RKO (cell line): ENCODE measurements at regions not wholly inside any gene's neighbourhood (a gene's known extent, or its start where the extent isn't known, plus 50 kb on each side); places are given as distances from the start of the nearest gene placed in this dataset.

Experiments
- DNase-seq: peaks from one replicate; pipeline ENCODE4 v3.0.0-alpha.2; 2016; ENCODE audit warnings: low spot score

DNA sequence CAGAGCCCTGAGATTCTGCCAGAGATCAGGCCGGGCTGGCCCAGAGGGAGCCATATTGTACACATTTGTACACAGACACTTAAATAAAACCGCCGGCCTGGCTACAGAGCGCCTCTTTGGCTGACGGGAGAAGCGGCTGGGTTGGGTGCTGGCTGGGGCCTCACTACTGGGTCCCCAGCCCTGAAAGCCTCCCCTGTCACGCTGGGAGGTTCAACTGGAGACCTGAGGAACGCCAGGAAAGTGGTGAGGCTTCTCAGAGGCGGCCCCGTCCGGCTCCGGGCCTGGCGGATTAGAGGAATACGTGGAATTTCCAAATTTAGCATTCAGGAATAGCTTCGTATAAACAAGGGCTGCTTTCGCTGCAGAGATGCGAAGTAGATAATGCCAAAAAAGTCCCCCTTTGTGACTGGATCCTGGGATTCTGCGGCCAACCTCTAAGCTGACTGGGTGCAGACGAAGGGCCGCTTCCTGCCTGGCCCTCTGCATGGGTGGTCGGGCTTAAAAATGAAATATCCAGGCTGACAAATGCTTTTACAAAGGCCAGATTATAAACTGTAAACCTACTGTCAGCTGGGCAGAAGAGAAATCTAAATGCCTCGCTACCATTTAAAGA, 252.4 kb downstream of the IRF8 start:
- DNase-seq: no peak

- no peak for DNase-seq
These were observed 257.2 kb downstream of the IRF8 start for GRCh38 chr16:86156155-86156554.

- no peak for DNase-seq
These were observed 258.8 kb downstream of the IRF8 start for GRCh38 chr16:86157616-86158247.

DNA sequence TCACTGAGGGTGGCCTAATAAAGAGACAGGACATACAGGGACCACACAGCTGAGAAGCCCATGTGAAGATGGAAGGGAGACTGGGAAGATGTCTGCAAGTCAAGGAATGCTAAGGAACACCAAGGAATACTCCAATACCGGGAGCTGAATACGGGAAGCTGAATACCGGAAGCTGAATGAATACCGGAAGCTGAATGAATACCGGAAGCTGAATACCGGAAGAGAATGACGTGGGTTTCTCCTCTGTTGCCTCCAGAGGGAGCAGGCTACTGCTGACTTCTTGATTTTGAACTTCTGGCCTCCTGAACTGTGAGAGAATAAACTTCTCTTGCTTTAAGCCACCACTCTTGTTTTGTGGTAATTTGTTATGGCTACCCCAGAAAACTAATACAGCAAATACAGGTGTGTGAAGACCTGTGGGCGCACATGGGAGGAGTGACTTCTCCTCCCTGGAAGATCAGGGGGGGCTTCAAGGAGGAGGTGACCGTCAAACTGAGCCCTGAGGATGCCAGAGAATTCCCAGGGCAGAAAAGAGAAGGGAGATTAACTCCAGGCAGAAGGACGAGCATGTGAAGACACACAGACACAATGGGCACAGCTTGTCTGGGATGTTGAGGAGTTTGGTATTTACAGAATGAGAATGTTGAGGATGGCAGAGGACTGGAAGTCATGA, 259.9 kb downstream of the IRF8 start:
- no peak for DNase-seq

DNA sequence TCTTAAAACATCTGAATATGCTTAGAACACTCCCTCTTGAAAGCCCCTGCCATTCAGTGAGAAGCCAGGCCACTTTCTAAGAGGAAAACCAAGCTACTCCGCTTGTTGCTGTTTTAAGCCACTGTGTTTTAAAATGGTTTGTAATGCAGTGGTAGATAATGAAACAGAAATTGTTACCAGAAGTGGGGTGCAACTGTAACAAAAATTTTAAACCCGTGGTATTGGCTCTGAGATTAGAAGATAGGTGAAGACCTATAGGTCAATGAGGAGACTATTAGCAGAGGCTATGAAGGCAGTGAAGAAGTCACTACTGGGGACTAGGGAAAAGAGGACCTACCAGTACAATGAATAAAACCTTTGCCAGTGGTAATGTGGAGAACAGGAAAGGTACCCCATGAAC, 266.5 kb downstream of the IRF8 start:
- no peak for DNase-seq

GRCh38 chr16:86166414-86166813, 267.5 kb downstream of the IRF8 start:
- DNase-seq: no peak

DNA sequence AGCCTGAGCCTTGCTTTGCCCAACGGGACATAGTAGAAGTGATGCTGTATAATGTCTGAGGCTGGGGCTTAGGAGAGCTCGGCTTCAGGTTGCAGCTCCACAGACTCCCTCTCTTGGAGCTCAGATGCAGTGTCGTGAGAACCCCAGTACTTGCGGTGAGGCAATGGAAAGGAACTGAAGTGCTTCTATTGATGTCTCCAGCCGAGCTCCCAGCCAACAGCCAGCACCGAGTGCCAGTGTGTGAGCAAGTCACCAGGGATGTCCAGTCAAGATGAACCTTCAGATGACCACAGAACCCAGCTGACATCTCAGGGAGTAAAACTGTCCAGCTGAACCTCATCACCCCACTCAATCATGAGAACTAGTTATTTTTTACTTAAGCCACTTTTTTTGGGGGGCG, 268.1 kb downstream of the IRF8 start:
- DNase-seq: no peak

DNA sequence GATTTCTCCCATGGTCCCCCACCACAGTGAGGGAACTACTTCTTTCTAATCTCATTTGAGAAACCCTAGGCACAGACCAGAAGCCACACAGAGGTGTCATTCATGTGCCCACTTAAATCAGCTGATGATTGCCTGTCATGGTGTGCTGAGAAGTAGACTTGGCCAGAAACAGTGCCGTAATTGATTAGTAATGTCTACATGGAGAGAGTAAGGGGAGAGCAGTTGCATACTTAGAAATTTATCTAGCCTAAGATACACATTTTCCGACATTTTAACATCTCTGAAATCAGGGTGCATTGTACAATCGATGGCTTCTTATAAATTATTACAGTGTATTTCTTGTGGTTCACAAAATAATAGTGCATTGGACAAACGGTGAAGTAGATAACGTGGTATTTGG, 271.8 kb downstream of the IRF8 start:
- DNase-seq: no peak

DNA sequence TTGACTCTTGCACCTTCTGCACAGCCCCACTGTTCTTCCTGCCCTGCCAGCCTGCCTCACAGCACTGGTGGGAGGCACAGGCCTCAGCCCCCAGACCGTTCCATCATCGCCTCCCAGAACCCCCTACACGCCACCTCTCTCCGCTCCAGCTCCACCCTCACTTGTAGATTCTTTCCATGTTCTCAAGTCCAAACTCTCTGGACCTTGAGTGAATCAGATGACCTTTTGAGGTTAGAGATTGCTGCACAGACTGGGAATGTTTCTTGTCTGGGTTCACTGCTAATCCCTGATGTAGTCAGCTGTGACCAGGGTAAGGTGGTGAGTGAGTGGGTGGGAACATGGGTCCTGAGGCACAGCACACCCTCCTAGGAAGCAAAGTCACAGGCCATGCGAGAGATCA, 272.4 kb downstream of the IRF8 start:
- no peak for DNase-seq

GRCh38 chr16:86175816-86176215, 276.9 kb downstream of the IRF8 start:
- no peak for DNase-seq

DNA sequence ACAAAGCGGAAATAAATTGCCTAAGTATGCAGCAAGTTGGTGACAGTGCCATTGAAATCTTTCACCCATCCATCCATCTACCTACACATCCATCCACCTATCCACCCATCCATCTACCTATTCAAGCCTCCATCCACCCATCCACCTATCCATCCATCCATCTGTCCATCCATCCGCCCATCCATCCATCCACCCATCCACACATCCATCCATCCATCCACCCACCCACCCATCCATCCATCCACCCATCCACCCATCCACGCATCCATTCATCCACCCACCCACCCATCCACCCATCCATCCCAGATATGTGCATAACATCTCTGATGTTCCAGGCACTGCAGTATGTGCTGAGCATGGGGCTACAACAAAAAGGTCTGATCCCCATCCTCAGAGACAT, 277.5 kb downstream of the IRF8 start:
- DNase-seq: no peak

GRCh38 chr16:86180244-86180643, 281.3 kb downstream of the IRF8 start:
- no peak for DNase-seq

GRCh38 chr16:86180780-86181179, 281.8 kb downstream of the IRF8 start:
- no peak for DNase-seq

DNA sequence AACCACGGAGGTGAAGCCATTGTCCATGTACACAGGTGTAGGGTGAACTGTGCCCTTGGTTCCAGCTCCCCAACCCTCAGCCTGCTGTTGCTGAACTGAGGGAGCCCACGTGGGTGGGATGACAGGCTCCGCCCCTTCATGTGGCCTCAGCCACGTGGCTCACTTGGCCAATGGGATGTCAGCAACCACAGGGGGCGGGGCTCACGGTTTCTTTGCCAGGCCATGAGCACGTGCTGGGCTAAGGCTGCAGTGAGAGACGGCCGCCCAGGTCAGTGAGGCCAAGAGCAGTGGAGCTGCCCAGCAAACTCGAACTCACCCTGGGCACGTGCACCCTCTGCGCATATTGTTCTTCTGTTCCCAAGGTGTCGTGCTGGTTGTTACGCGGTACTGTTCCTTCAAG, 282.6 kb downstream of the IRF8 start:
- DNase-seq: no peak

DNA sequence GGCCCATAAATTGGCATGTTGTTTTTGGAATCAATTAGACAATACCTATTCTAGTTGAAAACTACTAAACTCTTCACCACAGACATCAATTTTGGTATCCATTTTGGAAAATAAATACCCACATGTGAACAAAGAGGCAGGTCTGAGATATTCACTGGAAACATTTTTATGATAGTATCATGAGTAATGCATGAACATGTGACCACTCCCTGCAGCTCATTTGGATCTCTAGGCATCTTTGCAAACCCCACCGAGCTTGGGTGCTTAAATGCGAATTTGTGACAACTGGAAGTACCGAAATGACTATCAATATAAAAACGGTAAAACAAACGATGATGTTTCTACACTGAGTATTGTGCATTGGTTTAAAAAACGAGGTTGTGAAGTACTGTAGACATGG, 285.2 kb downstream of the IRF8 start:
- no peak for DNase-seq

- DNase-seq: no peak
These were observed 286.1 kb downstream of the IRF8 start for GRCh38 chr16:86185089-86185488.

- DNase-seq: no peak
These were observed 287.4 kb downstream of the IRF8 start for GRCh38 chr16:86186313-86186712.

DNA sequence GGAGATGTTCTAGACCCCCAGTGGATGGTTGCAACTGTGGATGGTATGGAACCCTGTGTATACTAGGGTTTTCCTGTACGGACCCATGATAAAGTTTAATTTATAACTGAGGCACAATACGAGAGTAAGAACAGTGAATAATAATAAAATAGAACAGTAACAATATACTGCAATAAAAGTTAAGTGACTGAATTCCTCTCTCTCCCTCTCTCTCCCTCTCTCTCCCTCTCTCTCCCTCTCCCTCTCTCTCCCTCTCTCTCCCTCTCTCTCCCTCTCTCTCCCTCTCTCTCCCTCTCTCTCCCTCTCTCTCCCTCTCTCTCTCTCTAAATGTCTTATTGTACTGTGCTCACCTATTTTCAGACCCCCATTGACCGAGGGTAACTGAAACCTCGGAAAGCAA, 291.0 kb downstream of the IRF8 start:
- DNase-seq: no peak

DNA sequence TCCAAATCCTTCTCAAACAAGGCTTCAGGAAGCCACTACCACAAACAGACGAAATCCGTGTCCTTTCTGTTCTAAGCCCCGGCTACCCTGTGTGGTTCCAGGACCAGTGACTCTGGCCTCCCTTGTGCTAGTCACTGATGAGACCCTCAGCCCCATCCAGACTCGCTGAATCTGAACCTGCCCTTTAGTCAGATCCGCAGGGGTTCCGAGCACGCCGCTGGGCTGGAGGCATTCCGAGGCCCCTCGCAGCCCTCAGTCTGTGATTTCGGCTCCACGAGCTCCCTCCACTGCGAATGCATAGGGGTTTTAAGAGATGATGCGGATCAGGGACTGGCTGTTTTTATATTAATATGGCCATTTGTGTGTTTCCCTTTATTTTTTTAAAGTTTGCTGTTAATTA, 292.7 kb downstream of the IRF8 start:
- DNase-seq: no peak

DNA sequence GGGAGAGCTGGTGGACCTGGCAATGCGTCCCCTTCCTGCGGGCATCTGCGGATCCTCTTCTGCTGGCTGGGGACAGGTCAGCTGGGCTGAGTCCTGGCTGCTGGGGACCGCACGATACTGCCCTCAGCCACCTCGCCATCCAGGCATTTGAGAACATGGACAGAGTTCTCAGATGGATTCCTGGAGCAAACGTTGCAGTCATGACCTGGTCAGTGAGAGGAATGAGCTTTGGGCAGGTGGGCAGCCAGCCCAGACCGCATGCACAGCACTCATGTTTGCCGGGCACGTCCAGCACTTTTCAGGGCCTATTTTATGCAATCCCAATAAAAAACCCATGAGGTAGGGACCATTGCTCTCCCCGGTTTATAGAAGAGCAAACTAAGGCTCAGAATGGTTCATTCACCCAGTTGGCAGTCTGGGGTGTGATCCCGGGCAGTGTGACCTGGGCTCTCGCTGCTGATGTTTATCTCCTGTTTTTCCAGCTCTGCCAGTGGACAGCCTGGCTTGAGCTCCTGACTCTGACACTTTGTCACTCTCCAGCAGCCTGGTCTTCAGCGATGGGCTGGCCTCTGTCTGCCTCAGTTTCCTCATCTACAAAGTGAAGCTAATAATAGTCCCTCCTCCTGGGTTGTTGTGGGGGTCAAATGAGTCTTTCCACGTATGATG, 294.7 kb downstream of the IRF8 start:
- no peak for DNase-seq

GRCh38 chr16:86195863-86196630, 297.1 kb downstream of the IRF8 start:
- no peak for DNase-seq

DNA sequence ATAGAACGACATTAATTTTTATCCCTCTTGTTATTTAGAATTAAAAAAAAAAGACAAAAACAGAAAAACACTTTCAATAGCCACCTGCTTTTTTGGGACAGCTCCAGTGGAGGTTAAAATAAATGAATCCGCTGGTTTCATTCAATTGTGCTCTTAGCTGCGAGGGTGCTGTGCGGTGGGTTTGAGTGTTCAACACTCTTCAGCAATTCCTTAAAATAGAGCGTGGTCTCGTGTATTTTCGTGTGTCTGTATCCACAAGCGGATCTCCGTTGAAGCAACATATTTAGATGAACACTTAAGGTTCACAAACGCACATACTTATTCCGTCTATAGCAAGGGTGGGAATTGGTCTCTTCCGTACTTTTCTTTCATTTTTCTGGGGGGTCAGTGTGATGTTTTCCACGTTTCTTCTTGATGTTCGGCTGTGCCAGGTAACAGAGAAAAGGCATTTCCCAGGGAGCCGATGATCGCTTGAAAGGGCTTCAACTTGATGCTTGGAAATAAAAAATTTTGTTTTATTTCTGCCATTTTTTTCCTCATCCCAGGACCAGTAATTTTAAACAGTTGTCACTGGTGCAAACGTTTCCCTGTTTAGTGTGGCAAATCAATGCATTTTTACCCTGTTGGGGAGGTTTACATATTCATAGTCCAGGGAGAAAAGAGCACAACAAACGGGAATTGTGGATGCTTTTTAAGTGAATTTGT, 297.9 kb downstream of the IRF8 start:
- DNase-seq: no peak
